ENCODE measurements at regions not wholly inside any gene's neighbourhood (a gene's known extent, or its start where the extent isn't known, plus 50 kb on each side); places are given as distances from the start of the nearest gene placed in this dataset.

DNA sequence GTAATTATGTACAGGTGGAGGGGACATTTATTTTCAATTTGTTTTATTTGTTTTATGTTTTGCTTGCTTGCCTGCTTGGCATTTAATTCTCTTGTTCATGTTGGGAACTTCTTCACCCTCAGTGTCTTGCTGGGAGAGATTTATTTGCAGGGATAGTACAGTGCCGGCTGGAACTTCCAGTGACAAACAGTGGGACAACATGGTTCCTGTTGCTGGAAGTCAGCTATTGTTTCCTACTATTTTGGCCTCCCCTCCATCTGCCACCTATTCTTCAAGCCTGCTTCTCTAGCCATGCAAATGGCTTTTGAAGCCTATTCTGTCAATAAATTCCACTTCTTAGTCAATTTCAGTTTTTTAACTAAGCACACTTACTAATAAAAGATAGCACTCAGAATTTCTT is 105.4 kb upstream of the BANK1 start:
- TF ChIP-seq, protein P1, sequence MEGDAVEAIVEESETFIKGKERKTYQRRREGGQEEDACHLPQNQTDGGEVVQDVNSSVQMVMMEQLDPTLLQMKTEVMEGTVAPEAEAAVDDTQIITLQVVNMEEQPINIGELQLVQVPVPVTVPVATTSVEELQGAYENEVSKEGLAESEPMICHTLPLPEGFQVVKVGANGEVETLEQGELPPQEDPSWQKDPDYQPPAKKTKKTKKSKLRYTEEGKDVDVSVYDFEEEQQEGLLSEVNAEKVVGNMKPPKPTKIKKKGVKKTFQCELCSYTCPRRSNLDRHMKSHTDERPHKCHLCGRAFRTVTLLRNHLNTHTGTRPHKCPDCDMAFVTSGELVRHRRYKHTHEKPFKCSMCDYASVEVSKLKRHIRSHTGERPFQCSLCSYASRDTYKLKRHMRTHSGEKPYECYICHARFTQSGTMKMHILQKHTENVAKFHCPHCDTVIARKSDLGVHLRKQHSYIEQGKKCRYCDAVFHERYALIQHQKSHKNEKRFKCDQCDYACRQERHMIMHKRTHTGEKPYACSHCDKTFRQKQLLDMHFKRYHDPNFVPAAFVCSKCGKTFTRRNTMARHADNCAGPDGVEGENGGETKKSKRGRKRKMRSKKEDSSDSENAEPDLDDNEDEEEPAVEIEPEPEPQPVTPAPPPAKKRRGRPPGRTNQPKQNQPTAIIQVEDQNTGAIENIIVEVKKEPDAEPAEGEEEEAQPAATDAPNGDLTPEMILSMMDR (IDR thresholded peaks at IDR 0.05; ENCODE audit: borderline replicate concordance, extremely low read depth, low read length, poor library complexity, severe bottlenecking) = no peak
- no peak for TF ChIP-seq EZH2 (IDR thresholded peaks at IDR 0.05; ENCODE audit: borderline replicate concordance, low read depth, low read length, severe bottlenecking)
